GM18520 (cell line): ENCODE measurements at regions not wholly inside any gene's neighbourhood (a gene's known extent, or its start where the extent isn't known, plus 50 kb on each side); places are given as distances from the start of the nearest gene placed in this dataset.
"Not testable (repeated sequence)": the region's sequence is repeated elsewhere in the genome, so short reads cannot be mapped to it uniquely, and the experiment has no call there.

Experiments used
- ATAC-seq: cut with Tn5 transposase; IDR thresholded peaks from one replicate; pipeline ENCODE4 v1.9.1; 2021; ENCODE audit not compliant: unreplicated experiment

GRCh38 chr10:31687663-31688482 is 240.8 kb downstream of the ARHGAP12 start:
- ATAC-seq: no peak

GRCh38 chr10:31686599-31686998 is 242.0 kb downstream of the ARHGAP12 start:
- ATAC-seq: no peak

GRCh38 chr10:31683682-31684081 is 244.9 kb downstream of the ARHGAP12 start:
- no peak for ATAC-seq

GRCh38 chr10:31679936-31680335 is 248.7 kb downstream of the ARHGAP12 start:
- no peak for ATAC-seq

- ATAC-seq: no peak
Measured at GRCh38 chr10:31678575-31679516, 249.8 kb downstream of the ARHGAP12 start.

- ATAC-seq: no peak
Measured at GRCh38 chr10:31678139-31678536, 250.5 kb downstream of the ARHGAP12 start.

GRCh38 chr10:31677195-31678138 is 251.2 kb downstream of the ARHGAP12 start:
- no peak for ATAC-seq

GRCh38 chr10:31675726-31676125 is 252.9 kb downstream of the ARHGAP12 start:
- ATAC-seq: no peak

- no peak for ATAC-seq
Measured at GRCh38 chr10:31669357-31669756, 259.3 kb downstream of the ARHGAP12 start.

- no peak for ATAC-seq
Measured at GRCh38 chr10:31668326-31668725, 260.3 kb downstream of the ARHGAP12 start.

- ATAC-seq: not testable (repeated sequence)
Measured at GRCh38 chr10:31665764-31666279, 262.8 kb downstream of the ARHGAP12 start.

GRCh38 chr10:31664803-31665202 is 263.8 kb downstream of the ARHGAP12 start:
- no peak for ATAC-seq

GRCh38 chr10:31664071-31664470 is 264.6 kb downstream of the ARHGAP12 start:
- not testable (repeated sequence) for ATAC-seq

GRCh38 chr10:31660300-31660699 is 268.3 kb downstream of the ARHGAP12 start:
- ATAC-seq: no peak

- ATAC-seq: no peak
Measured at GRCh38 chr10:31659665-31660064, 269.0 kb downstream of the ARHGAP12 start.

- no peak for ATAC-seq
Measured at GRCh38 chr10:31657434-31657872, 271.2 kb downstream of the ARHGAP12 start.

GRCh38 chr10:31656851-31657433 is 271.7 kb downstream of the ARHGAP12 start:
- ATAC-seq: no peak

GRCh38 chr10:31652038-31652437 is 276.6 kb downstream of the ARHGAP12 start:
- ATAC-seq: no peak

- no peak for ATAC-seq
Measured at GRCh38 chr10:31650010-31650409, 278.6 kb downstream of the ARHGAP12 start.

GRCh38 chr10:31648966-31649365 is 279.7 kb downstream of the ARHGAP12 start:
- ATAC-seq: no peak
